ENCODE measurements at regions not wholly inside any gene's neighbourhood (a gene's known extent, or its start where the extent isn't known, plus 50 kb on each side); places are given as distances from the start of the nearest gene placed in this dataset.

GRCh38 chr12:92530706-92531105 is 172.1 kb upstream of the PLEKHG7 start:
- Histone ChIP-seq H3K4me2 (ENCODE audit: low read depth, low read length) (no peak overlapping the region), H3K9ac (ENCODE audit: low read length) (no peak overlapping the region), H3K4me1 (ENCODE audit: low read length) (no peaks in the 10 kb centered on the region), H2AFZ (ENCODE audit: low read length) (no peak overlapping the region), H3K36me3 (replicated peaks; ENCODE audit: insufficient read depth, low read length) (no peaks in the 10 kb centered on the region), H3K27me3 (replicated peaks; ENCODE audit: insufficient read depth, low read length) (no peaks in the 10 kb centered on the region), H3K4me3 (ENCODE audit: low read length) (no peak overlapping the region), H3K79me2 (ENCODE audit: low read length) (no peaks in the 10 kb centered on the region), H4K20me1 (ENCODE audit: insufficient read depth, low read length) (no peaks in the 10 kb centered on the region), H3K9me3 (replicated peaks; ENCODE audit: insufficient read depth, low read length) (no peaks in the 10 kb centered on the region), H3F3A (ENCODE audit: insufficient read depth, low read length) (no peaks in the 10 kb centered on the region), H3K9me2 (replicated peaks; ENCODE audit: insufficient read depth, low read length) (no peaks in the 10 kb centered on the region), H3K27ac (ENCODE audit: low read length) (no peak overlapping the region)
- no peak for TF ChIP-seq CTCF (IDR thresholded peaks at IDR 0.05; ENCODE audit: low read length)
- TF ChIP-seq EZH2phosphoT487 (IDR thresholded peaks at IDR 0.05; ENCODE audit: low read length), result no peak
- TF ChIP-seq EZH2 (optimal IDR thresholded peaks at IDR 0.05; ENCODE audit: low read depth, low read length), result no peak
- DNase-seq, result no peak

GRCh38 chr12:92529944-92530343 is 172.8 kb upstream of the PLEKHG7 start:
- Histone ChIP-seq H3K27me3 (replicated peaks; ENCODE audit: insufficient read depth, low read length) (no peaks in the 10 kb centered on the region), H3K9me2 (replicated peaks; ENCODE audit: insufficient read depth, low read length) (no peaks in the 10 kb centered on the region), H3K9ac (ENCODE audit: low read length) (no peak overlapping the region), H4K20me1 (ENCODE audit: insufficient read depth, low read length) (no peaks in the 10 kb centered on the region), H3K27ac (ENCODE audit: low read length) (no peak overlapping the region), H3K4me2 (ENCODE audit: low read depth, low read length) (no peak overlapping the region), H3K4me3 (ENCODE audit: low read length) (no peak overlapping the region), H3K79me2 (ENCODE audit: low read length) (no peaks in the 10 kb centered on the region), H2AFZ (ENCODE audit: low read length) (no peak overlapping the region), H3K4me1 (ENCODE audit: low read length) (no peaks in the 10 kb centered on the region), H3K36me3 (replicated peaks; ENCODE audit: insufficient read depth, low read length) (no peaks in the 10 kb centered on the region), H3F3A (ENCODE audit: insufficient read depth, low read length) (no peaks in the 10 kb centered on the region), H3K9me3 (replicated peaks; ENCODE audit: insufficient read depth, low read length) (no peaks in the 10 kb centered on the region)
- TF ChIP-seq EZH2phosphoT487 (IDR thresholded peaks at IDR 0.05; ENCODE audit: low read length), result no peak
- TF ChIP-seq EZH2 (optimal IDR thresholded peaks at IDR 0.05; ENCODE audit: low read depth, low read length), result no peak
- no peak for TF ChIP-seq CTCF (IDR thresholded peaks at IDR 0.05; ENCODE audit: low read length)
- no peak for DNase-seq

GRCh38 chr12:92528586-92528985 is 174.2 kb upstream of the PLEKHG7 start:
- Histone ChIP-seq H3K4me3 (ENCODE audit: low read length) (no peak overlapping the region), H3K4me1 (ENCODE audit: low read length) (no peaks in the 10 kb centered on the region), H3K9me3 (replicated peaks; ENCODE audit: insufficient read depth, low read length) (no peaks in the 10 kb centered on the region), H3F3A (ENCODE audit: insufficient read depth, low read length) (no peaks in the 10 kb centered on the region), H3K4me2 (ENCODE audit: low read depth, low read length) (no peak overlapping the region), H3K9ac (ENCODE audit: low read length) (no peak overlapping the region), H3K27me3 (replicated peaks; ENCODE audit: insufficient read depth, low read length) (no peaks in the 10 kb centered on the region), H3K36me3 (replicated peaks; ENCODE audit: insufficient read depth, low read length) (no peaks in the 10 kb centered on the region), H3K79me2 (ENCODE audit: low read length) (no peaks in the 10 kb centered on the region), H4K20me1 (ENCODE audit: insufficient read depth, low read length) (no peaks in the 10 kb centered on the region), H2AFZ (ENCODE audit: low read length) (no peak overlapping the region), H3K27ac (ENCODE audit: low read length) (no peak overlapping the region), H3K9me2 (replicated peaks; ENCODE audit: insufficient read depth, low read length) (no peaks in the 10 kb centered on the region)
- DNase-seq, result no peak
- TF ChIP-seq EZH2phosphoT487 (IDR thresholded peaks at IDR 0.05; ENCODE audit: low read length) (no peak), EZH2 (optimal IDR thresholded peaks at IDR 0.05; ENCODE audit: low read depth, low read length) (no peak), CTCF (IDR thresholded peaks at IDR 0.05; ENCODE audit: low read length) (no peak)
